Activated CD4-positive, alpha-beta memory T cell treated with anti-CD3 and anti-CD28 coated beads, Interleukin-2, amount 10 ng/mL, durations not matched to agents 7 days and 5 days (primary cell): ENCODE measurements at regions not wholly inside any gene's neighbourhood (a gene's known extent, or its start where the extent isn't known, plus 50 kb on each side); places are given as distances from the start of the nearest gene placed in this dataset.

Experiments used
- CTCF ChIA-PET: fragments of 350-600 bp; sonication (Branson Sonifier 250); formaldehyde crosslinking; loops from one replicate; lab custom pipeline; 2021; ENCODE audit warnings: antibody characterized with exemption, inconsistent platforms; lab: Charles Lee
- POLR2A ChIA-PET: fragments of 350-600 bp; sonication (Branson Sonifier 250); formaldehyde crosslinking; loops from one replicate; lab custom pipeline; 2021; ENCODE audit warnings: antibody characterized with exemption; lab: Charles Lee
- DNase-seq: peaks from one replicate; pipeline ENCODE4 v3.0.0-alpha.2; 2020
- H3K27ac Mint-ChIP-seq: one replicate; pipeline ENCODE4 v1.8.0; 2021; ENCODE audit warnings: mild to moderate bottlenecking, mixed read lengths
- H3K27me3 Mint-ChIP-seq: one replicate; pipeline ENCODE4 v1.8.0; 2021; ENCODE audit warnings: mixed read lengths
- H3K36me3 Mint-ChIP-seq: one replicate; pipeline ENCODE4 v1.8.0; 2021; ENCODE audit warnings: low read depth, mixed read lengths
- H3K4me1 Mint-ChIP-seq: one replicate; pipeline ENCODE4 v1.8.0; 2021; ENCODE audit warnings: mixed read lengths
- H3K4me3 Mint-ChIP-seq: one replicate; pipeline ENCODE4 v1.8.0; 2021; ENCODE audit warnings: mild to moderate bottlenecking, mixed read lengths
- H3K9me3 Mint-ChIP-seq: one replicate; pipeline ENCODE4 v1.8.0; 2021; ENCODE audit warnings: mixed read lengths

DNA sequence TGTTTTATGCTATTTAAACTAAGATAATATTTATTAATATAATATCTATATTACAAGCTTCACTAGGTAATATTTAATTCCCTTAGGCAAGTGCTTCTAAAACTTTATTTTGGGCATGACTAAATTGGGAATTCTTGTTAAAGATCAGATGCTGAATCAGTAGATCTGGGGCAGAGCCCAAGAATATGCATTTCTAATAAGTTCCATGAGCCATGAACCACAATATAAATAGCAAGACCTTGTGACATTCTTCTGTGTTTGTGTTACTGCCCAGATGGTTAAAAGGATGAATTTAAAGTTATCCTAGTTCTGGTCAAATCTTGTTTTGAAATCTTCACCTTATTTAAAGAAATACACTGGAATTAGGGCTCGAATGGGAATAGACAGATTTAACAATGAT, 258.4 kb upstream of the CACNA2D1 start:
- no peak for DNase-seq
- no peak overlapping the region for H3K4me3 Mint-ChIP-seq
- H3K36me3 Mint-ChIP-seq = no peaks in the 10 kb centered on the region
- H3K4me1 Mint-ChIP-seq = no peaks in the 10 kb centered on the region
- CTCF ChIA-PET = no interaction called here
- POLR2A ChIA-PET = no interaction called here
- no peaks in the 10 kb centered on the region for H3K27me3 Mint-ChIP-seq
- H3K9me3 Mint-ChIP-seq = peaks cover 2% of the 10 kb centered on the region
- no peak overlapping the region for H3K27ac Mint-ChIP-seq

DNA sequence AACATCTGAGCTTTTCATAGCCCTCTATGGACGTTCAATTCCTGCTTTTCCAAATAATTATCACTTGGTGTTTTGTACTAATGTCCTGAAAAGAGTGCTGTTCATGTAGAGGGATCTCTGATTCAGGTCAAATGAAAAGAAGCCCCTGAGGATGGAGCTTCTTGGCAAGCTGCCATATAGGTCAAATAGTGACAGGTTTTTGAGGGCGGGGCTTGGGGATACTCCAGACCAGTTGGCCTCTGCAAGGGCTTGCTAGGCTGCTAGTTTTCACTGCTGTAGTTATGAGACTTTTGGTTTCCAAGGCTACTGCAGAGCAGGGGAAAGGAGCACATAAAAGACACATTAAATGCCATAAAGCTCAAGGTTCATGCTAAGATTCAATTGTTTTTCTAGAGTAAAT, 257.2 kb upstream of the CACNA2D1 start:
- ChIA-PET CTCF (no interaction called here), POLR2A (no interaction called here)
- H3K4me3 Mint-ChIP-seq = no peak overlapping the region
- DNase-seq = no peak
- H3K27ac Mint-ChIP-seq = no peak overlapping the region
- H3K36me3 Mint-ChIP-seq = no peaks in the 10 kb centered on the region
- no peaks in the 10 kb centered on the region for H3K27me3 Mint-ChIP-seq
- peaks cover 2% of the 10 kb centered on the region for H3K9me3 Mint-ChIP-seq
- no peaks in the 10 kb centered on the region for H3K4me1 Mint-ChIP-seq

DNA sequence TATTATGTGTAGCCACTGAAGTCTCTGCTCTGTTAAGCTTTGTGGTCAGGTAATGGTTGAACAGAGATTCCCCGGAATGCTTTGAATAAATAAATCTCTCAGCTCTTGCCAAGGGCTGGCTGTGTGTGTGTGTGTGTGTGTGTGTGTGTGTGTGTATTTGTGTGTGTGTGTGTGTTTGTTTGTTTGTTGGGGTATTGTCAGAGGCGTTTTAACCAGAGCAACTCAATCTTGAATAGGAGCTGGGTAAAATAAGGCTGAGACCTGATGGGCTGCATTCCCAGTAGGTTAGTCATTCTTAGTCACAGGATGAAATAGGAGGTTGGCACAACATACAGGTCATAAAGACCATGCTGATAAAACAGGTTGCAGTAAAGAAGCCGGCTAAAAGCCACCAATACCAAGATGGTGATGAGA, 256.2 kb upstream of the CACNA2D1 start:
- DNase-seq = no peak
- no peak overlapping the region for H3K27ac Mint-ChIP-seq
- H3K4me3 Mint-ChIP-seq = no peak overlapping the region
- no peaks in the 10 kb centered on the region for H3K27me3 Mint-ChIP-seq
- CTCF ChIA-PET = no interaction called here
- peaks cover 2% of the 10 kb centered on the region for H3K9me3 Mint-ChIP-seq
- H3K36me3 Mint-ChIP-seq = no peaks in the 10 kb centered on the region
- POLR2A ChIA-PET = no interaction called here
- no peaks in the 10 kb centered on the region for H3K4me1 Mint-ChIP-seq

DNA sequence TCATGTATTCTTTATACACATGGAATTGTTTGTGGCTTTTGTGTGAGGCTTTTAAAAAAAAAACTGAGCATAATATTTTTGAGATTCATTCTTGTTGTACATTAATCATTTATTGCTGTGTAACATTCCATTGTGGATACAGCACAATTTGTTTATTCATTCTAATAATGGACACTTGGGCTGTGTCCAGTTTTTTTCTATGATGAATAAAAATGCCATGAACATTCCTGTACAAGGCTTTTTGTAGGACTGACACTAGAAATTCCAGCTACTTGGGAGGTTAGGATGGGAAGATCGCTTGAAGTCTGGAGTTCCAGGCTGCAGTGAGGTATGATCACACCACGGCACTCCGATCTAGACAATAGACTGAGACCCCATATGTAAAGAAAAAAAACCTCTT, 254.3 kb upstream of the CACNA2D1 start:
- Mint-ChIP-seq H3K27me3 (no peaks in the 10 kb centered on the region), H3K27ac (no peak overlapping the region), H3K4me3 (no peak overlapping the region), H3K36me3 (no peaks in the 10 kb centered on the region), H3K9me3 (peaks cover 2% of the 10 kb centered on the region), H3K4me1 (no peaks in the 10 kb centered on the region)
- DNase-seq = no peak
- POLR2A ChIA-PET = no interaction called here
- CTCF ChIA-PET = no interaction called here

DNA sequence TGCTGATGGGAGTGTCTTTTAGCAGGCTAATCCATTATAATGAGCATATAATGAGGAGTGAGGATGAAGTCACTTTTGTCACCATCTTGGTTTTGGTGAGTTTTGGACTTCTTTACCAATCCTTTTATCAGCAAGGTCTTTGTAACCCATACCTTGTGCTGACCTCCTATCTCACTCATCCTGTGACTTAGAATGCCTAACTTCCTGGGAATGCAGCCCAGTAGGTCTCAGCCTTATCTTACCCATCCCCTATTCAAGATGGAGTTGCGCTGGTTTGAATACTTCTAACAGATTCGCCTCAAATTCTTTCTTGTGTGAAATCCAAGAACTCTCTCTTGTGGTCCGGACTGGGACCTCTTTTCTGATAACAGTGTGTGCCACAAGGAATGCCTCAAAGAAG, 253.1 kb upstream of the CACNA2D1 start:
- Mint-ChIP-seq H3K9me3 (peaks cover 3% of the 10 kb centered on the region), H3K4me3 (no peak overlapping the region), H3K27ac (no peak overlapping the region), H3K4me1 (no peaks in the 10 kb centered on the region), H3K36me3 (no peaks in the 10 kb centered on the region), H3K27me3 (no peaks in the 10 kb centered on the region)
- ChIA-PET CTCF (no interaction called here), POLR2A (no interaction called here)
- no peak for DNase-seq

DNA sequence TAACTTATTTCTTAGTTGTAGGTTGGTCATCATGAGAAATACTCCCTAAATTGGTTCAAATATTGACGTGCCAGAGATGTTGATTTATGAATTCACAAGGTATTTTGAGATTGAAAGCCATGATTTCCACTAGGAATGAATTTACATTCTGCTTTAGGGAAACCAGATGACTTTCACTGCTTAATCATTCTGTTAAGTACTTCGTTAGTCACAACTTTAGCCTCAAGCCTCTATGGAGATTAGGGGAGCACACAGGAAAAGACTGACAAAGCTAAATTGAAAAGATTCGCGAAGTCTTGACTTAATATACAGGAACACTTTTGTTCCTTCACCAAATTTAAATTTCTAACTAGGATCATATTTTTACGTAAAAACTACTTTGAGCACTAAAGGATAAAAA, 250.4 kb upstream of the CACNA2D1 start:
- no peak for DNase-seq
- H3K27ac Mint-ChIP-seq = no peak overlapping the region
- H3K4me1 Mint-ChIP-seq = no peaks in the 10 kb centered on the region
- ChIA-PET POLR2A (no interaction called here), CTCF (no interaction called here)
- H3K4me3 Mint-ChIP-seq = no peak overlapping the region
- H3K9me3 Mint-ChIP-seq = peaks cover 10% of the 10 kb centered on the region
- H3K36me3 Mint-ChIP-seq = no peaks in the 10 kb centered on the region
- no peaks in the 10 kb centered on the region for H3K27me3 Mint-ChIP-seq

DNA sequence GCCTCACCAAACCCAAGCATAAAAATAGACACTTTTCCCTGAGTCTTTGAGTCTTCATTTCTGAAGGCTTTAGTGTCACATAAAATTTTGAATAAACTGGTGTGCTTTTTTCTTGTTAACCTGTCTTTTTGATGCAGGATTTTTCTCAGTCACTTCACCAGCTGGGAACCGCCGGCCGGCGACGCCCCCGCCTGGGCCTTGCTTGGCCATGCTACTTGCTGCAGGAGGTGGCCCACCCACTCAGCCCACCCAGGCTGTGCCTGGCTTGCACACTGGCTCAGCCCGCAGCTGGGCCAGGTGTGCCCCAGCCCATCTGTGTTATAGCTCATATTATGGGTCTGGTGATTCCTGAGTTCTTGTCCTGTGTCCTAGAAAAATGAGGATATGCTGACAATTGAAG, 247.4 kb upstream of the CACNA2D1 start:
- Mint-ChIP-seq H3K27me3 (no peaks in the 10 kb centered on the region), H3K27ac (no peak overlapping the region), H3K4me3 (no peak overlapping the region), H3K36me3 (no peaks in the 10 kb centered on the region), H3K9me3 (peaks cover 8% of the 10 kb centered on the region), H3K4me1 (no peaks in the 10 kb centered on the region)
- no peak for DNase-seq
- POLR2A ChIA-PET = no interaction called here
- CTCF ChIA-PET = no interaction called here

DNA sequence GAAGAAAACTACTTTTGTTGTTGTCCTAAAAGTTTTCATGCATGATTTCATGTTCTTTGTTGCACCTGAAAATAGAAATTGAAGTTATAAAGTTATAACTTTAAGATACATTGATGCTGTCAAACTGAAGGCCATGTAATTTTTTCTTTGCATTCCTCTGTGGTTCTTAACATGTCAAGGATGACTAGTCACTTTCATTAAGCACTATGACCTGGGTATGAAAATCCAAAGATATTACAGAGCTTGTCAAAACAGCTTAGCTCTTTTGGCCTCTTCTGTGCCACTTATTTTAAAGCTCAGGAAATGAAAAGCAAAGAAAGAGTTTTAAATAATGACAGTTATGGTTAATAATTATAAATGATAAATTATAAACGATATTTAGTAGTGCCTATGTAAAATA, 241.6 kb upstream of the CACNA2D1 start:
- DNase-seq = no peak
- Mint-ChIP-seq H3K27me3 (no peaks in the 10 kb centered on the region), H3K27ac (no peak overlapping the region), H3K9me3 (no peaks in the 10 kb centered on the region), H3K4me1 (no peaks in the 10 kb centered on the region), H3K4me3 (no peak overlapping the region), H3K36me3 (no peaks in the 10 kb centered on the region)
- ChIA-PET POLR2A (no interaction called here), CTCF (no interaction called here)

DNA sequence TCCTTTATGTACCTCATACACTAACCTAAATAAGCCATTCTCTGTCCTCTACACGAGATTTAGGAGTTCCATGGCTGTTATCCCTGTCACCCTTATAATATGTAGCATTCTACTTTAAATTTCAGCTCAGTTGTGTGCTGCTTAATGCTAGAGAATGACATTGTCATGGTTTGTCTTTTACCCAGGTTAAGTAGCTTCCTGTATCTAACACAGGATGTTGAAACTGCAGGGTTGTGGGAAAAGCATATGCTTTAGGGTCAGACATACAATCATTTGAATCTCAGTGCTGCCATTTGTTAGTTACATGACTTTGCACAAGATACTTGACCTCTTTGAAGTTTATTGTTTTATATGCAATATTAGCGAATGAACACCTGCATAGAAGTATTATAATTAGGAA, 235.1 kb upstream of the CACNA2D1 start:
- H3K9me3 Mint-ChIP-seq = peaks cover 4% of the 10 kb centered on the region
- CTCF ChIA-PET = no interaction called here
- H3K4me1 Mint-ChIP-seq = peaks cover 22% of the 10 kb centered on the region
- peak overlapping the region; percentile 56 for H3K27ac Mint-ChIP-seq
- no peak overlapping the region for H3K4me3 Mint-ChIP-seq
- no peaks in the 10 kb centered on the region for H3K27me3 Mint-ChIP-seq
- no peak for DNase-seq
- H3K36me3 Mint-ChIP-seq = no peaks in the 10 kb centered on the region
- POLR2A ChIA-PET = no interaction called here

DNA sequence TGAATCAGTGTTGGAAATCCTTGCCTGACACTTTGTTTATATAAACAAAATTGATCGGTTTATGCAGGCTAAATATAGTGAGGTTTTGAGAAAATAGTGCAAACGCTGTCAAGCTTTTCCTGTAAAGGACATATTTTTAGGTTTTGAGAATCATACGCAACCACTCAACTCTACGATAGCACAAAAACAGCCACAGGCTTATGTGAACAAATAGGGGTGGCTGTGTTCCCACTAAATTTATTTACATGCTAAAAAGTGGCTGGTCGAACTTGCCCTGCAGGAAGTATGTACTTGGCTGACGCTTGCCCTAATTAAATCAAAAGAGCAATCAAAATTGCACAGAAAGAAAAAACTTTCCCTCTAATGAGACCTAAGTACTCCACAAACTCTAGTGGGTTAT, 234.7 kb upstream of the CACNA2D1 start:
- Mint-ChIP-seq H3K4me3 (no peak overlapping the region), H3K36me3 (no peaks in the 10 kb centered on the region), H3K27ac (peak overlapping the region; percentile 56), H3K4me1 (peaks cover 22% of the 10 kb centered on the region), H3K9me3 (peaks cover 4% of the 10 kb centered on the region), H3K27me3 (no peaks in the 10 kb centered on the region)
- POLR2A ChIA-PET = no interaction called here
- no peak for DNase-seq
- CTCF ChIA-PET = no interaction called here

DNA sequence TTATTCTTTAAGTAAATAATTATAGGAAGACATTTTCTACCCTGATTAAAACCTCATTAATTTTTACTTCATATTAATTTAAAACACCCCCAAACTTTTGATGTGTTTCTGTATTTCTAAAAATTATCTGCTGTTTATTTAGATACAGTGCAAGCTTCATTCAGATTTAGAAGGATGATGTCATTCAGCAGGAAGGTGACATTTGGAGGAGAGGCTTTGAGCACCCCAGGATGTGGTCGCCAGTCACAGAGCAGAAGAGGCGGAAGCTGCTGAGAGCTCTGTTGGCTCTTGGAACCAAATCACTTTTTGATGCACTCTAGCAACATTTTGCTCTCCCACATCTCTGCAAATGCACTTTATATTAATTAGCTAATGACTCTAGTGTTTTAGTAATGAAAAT, 233.9 kb upstream of the CACNA2D1 start:
- H3K27ac Mint-ChIP-seq = peak overlapping the region; percentile 84
- DNase-seq = peak; percentile 49
- no peaks in the 10 kb centered on the region for H3K36me3 Mint-ChIP-seq
- no peaks in the 10 kb centered on the region for H3K27me3 Mint-ChIP-seq
- H3K4me1 Mint-ChIP-seq = peaks cover 22% of the 10 kb centered on the region
- ChIA-PET POLR2A (no interaction called here), CTCF (interaction anchor here (0.8 kb wide), 1 partner anchor 84 kb away, joined by 3 read pairs; no protein-coding TSS in a partner anchor)
- H3K9me3 Mint-ChIP-seq = peaks cover 4% of the 10 kb centered on the region
- H3K4me3 Mint-ChIP-seq = peak overlapping the region; percentile 39

DNA sequence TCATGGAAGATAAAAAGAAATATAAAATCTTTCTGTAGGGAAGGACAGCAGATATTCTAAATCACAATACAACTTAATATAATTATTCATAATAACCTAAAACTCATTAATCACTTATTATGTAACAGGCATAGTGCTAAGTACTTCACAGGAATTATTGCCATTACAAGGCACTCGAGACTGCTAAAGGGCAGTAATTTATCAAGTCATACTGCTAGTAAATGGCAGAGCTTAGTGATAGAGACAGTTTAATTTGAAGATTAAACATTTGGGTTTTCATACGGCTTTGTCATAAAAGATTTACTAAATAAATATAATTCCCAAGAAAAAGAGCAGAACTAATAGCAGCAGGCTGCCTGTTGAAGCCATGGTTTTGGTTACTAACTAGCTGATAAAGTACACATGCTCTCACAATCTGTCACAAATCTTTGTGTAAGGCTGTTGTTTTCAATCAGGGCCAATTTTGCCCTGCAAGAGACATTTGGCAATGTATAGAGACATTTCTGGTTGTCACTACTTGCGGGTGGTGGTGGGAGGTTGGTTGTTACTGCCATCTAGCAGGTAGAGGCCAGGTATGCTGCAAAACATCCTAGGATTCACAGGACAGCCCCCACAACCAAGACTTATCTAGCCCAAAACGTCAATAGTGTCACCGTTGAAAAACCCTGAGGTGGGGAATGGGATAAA, 233.3 kb upstream of the CACNA2D1 start:
- no peak overlapping the region for H3K4me3 Mint-ChIP-seq
- H3K9me3 Mint-ChIP-seq = peaks cover 4% of the 10 kb centered on the region
- ChIA-PET POLR2A (no interaction called here), CTCF (interaction anchor here (0.8 kb wide), 1 partner anchor 84 kb away, joined by 3 read pairs; no protein-coding TSS in a partner anchor)
- H3K27ac Mint-ChIP-seq = peak overlapping the region; percentile 42
- H3K36me3 Mint-ChIP-seq = no peaks in the 10 kb centered on the region
- H3K4me1 Mint-ChIP-seq = peaks cover 22% of the 10 kb centered on the region
- no peaks in the 10 kb centered on the region for H3K27me3 Mint-ChIP-seq
- DNase-seq = no peak

DNA sequence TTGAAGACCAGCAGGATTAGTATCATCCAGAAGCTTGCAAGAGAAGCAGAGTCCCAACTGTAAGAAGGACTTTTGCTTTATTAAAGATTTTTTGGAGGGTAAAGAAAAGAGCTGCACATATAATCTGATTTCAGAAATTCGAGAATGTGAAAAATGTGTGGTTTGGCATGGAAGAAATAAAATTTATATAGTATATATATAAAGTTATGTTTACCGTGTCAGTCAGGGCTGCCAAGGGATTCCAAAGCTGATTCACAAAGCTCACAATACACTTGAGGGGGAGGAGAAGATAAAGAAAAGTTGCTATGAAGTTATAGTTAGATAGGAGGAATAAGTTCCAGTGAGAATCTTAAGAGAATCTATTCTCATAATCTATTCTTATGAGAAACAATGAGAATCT, 231.8 kb upstream of the CACNA2D1 start:
- Mint-ChIP-seq H3K9me3 (peaks cover 4% of the 10 kb centered on the region), H3K27ac (no peak overlapping the region), H3K4me1 (peaks cover 22% of the 10 kb centered on the region), H3K4me3 (no peak overlapping the region), H3K36me3 (no peaks in the 10 kb centered on the region), H3K27me3 (no peaks in the 10 kb centered on the region)
- POLR2A ChIA-PET = no interaction called here
- CTCF ChIA-PET = no interaction called here
- no peak for DNase-seq

DNA sequence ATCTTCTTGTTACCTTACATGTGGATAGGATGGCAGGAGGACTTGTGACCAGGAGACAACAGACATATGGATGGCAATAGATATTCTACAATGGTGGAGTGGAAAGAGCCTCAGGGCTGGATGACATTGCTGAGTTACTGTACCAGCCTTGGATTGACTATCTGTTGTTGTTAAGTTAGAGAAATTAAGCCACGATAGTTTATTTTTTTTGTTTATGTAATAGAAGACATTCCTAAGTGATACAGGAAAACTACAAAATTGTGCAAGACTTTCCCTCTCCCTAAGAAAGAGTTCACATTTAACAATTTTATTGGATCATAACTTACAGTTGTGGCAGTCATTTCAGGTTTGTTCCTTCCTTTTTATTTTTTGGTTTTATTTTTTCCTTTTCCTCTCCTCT, 230.7 kb upstream of the CACNA2D1 start:
- Mint-ChIP-seq H3K36me3 (no peaks in the 10 kb centered on the region), H3K27ac (no peak overlapping the region), H3K4me3 (no peak overlapping the region), H3K27me3 (no peaks in the 10 kb centered on the region), H3K4me1 (peaks cover 18% of the 10 kb centered on the region), H3K9me3 (peaks cover 4% of the 10 kb centered on the region)
- CTCF ChIA-PET = no interaction called here
- POLR2A ChIA-PET = no interaction called here
- DNase-seq = no peak
